Medulla oblongata (tissue), 1 donor: ENCODE measurements at regions not wholly inside any gene's neighbourhood (a gene's known extent, or its start where the extent isn't known, plus 50 kb on each side); places are given as distances from the start of the nearest gene placed in this dataset.

Source experiments
- DNase-seq: peaks from one replicate; pipeline ENCODE4 v3.0.0-alpha.2; 2015; ENCODE audit errors: extremely low spot score

DNA sequence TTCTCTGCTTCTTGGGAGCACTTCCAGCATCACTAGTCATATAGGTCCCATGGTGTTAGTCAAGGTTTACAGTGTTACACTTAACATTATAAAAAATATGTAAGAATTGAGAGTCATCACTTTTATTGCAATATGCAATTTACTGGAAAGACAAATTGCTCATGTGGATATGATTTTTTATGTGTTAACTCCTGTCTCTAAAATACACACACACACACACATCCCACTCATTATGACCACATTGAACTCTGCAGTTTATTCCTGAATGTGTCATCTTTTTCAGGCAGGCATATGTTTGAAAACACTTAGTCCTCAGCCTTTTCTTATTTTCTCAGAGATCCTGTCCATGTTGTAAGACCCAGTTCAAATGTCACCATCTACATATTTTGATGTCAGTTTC, 148.5 kb upstream of the MRPS30 start:
- no peak for DNase-seq

GRCh38 chr5:44659334-44659733, 149.4 kb upstream of the MRPS30 start:
- DNase-seq: no peak

GRCh38 chr5:44652674-44653073, 156.1 kb upstream of the MRPS30 start:
- DNase-seq: no peak

GRCh38 chr5:44646016-44646415, 162.7 kb upstream of the MRPS30 start:
- DNase-seq: no peak

DNA sequence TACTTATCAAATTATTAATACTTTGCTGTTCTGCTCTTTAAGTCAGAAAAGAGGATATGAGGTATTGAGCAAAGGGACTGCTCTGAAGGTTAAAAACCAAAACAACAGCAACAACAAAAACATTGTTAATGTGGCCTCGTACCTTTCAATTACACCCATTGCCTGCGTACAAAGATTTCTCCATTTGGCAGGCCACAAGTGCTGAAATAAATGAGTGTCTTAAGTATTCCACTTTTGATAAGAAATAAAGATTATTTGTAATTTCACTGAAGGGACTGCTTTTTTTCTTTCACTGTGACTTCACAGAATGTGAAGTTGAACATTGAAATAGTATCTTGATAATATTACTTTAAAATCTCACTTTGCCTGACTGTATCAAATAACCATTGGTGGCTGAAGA, 163.2 kb upstream of the MRPS30 start:
- DNase-seq: no peak

GRCh38 chr5:44644628-44645027, 164.1 kb upstream of the MRPS30 start:
- no peak for DNase-seq

DNA sequence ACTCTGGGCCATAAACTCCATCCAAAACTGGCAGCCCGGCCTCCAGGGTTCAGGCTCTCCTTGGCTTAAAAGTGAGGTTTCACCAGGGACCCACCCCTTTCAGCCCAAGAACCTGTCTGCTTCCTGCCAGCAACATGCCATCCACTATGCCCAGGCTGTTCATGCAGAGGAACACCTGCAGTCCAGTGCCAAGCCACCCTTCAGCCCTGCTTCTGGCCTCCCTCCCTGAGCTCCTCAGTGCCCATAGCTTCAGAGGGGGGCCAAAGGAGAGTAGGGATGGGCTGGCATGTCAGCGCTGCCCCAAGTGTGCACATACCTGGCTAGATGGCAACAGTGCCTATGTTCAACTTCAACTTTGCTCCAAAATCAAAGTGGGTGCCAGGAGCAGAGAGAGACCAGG, 166.9 kb upstream of the MRPS30 start:
- DNase-seq: no peak

GRCh38 chr5:44640945-44641456, 167.7 kb upstream of the MRPS30 start:
- DNase-seq: no peak

DNA sequence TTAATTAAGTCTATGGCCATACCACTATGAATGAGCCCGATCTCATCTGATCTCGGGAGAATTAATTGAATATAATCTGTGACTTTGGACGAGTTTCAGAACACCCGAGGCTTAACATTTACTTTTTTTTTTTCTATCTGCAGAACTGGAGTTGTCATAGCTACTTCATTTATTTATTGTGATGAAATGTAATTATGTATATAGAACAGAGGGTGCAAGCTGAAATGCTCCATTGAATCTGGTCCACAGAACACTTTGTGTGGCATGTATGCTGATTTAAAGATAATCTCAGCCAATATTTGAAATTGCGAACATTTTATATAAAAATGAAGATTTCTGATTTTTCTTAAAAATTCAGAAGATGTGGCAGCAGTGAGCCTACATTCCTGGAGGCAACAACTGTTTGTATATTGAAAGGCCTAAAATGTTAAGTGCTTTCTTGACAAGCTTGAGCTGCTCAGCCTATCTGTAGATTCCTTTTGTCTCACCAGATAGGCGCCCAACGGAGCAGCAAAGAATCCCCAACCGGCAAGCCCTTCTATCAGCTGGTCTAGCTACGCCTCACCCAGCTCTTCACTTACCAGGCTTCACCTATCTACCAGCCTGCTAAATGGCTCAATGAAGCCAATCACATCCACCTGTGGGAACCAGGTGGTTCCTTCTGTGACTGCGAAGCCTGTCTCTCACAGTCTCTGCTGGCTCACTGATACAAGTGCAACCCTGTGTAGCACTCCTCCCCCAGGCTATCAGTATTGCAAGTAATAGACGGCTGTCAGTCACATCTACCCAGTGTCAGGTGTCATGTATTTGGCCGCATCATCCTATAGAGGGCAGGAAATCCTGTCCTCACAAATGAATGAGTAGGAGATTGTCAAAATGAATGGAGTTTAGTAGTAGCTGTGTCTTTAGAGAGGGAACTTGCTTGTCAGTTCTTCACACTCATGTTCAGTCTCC, 170.6 kb upstream of the MRPS30 start:
- no peak for DNase-seq

GRCh38 chr5:44632344-44632743, 176.4 kb upstream of the MRPS30 start:
- no peak for DNase-seq

DNA sequence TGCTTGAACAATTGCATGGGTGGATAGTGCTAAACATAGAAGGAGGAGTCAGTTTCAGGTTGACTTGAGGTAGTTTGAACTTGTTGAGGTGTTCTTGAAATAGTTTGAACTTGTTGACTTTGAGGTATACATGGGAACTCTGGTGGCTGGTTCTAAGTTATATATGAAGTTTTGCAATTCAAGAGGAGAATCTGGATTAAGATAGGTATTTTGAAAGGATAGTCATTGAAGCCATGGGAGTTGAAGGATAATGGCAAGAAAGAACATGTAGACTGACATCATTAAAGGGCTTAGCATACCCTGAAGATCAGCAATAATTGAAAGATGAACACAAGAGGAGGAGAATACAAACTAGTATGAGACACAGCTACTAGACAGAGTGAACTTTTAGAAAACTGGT, 181.9 kb upstream of the MRPS30 start:
- no peak for DNase-seq

- no peak for DNase-seq
Measured at GRCh38 chr5:44622331-44622730, 186.4 kb upstream of the MRPS30 start.

DNA sequence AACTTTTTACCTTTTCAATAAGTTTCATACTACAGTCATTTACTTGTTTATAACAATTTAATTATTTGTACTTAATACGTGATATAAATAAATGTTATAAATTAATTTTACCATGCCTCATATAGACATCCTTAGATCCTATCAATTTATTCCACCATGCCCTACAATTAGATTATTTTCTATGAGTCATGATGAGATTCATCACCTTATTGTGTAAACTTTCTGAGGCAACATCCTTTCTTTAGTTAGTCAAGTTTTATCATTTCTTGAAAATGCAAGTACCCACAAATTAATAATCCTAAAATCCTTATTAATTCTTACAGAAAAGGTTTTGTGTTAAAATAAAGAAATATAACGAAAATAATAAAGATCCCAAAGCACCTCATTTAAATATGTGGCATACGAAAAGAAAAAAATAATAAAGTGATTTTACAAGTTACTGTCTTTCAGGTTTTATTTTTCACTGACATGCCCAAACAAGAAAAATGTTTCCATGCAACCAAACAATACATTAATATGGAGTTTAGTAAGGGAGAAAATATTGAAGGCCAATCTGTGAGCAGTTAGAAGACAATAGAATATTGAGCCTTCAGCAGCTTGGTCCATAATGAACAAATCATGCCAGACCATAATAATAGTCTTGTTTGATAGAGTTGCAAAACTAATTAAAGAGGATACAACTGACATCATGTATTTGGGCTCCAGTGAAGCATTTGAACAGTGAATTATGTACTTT, 188.7 kb upstream of the MRPS30 start:
- no peak for DNase-seq

GRCh38 chr5:44614845-44615244, 193.9 kb upstream of the MRPS30 start:
- DNase-seq: no peak

- DNase-seq: no peak
Measured at GRCh38 chr5:44613936-44614335, 194.8 kb upstream of the MRPS30 start.

DNA sequence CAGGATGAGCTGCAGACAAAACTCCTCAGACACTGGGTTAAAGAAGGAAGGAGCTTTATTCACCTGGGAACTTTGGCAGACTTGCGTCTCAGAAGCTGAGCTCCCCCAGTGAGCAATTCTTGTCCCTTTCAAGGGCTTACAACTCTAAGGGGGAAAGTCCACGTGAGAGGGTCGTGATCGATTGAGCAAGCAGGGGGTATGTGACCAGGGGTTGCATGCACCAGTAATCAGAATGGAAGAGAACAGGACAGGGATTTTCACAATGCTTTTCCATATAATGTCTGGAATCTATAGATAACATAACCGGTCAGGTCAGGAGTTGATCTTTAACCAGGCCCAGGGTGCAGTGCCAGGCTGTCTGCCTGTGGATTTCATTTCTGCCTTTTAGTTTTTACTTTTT, 202.8 kb upstream of the MRPS30 start:
- no peak for DNase-seq

DNA sequence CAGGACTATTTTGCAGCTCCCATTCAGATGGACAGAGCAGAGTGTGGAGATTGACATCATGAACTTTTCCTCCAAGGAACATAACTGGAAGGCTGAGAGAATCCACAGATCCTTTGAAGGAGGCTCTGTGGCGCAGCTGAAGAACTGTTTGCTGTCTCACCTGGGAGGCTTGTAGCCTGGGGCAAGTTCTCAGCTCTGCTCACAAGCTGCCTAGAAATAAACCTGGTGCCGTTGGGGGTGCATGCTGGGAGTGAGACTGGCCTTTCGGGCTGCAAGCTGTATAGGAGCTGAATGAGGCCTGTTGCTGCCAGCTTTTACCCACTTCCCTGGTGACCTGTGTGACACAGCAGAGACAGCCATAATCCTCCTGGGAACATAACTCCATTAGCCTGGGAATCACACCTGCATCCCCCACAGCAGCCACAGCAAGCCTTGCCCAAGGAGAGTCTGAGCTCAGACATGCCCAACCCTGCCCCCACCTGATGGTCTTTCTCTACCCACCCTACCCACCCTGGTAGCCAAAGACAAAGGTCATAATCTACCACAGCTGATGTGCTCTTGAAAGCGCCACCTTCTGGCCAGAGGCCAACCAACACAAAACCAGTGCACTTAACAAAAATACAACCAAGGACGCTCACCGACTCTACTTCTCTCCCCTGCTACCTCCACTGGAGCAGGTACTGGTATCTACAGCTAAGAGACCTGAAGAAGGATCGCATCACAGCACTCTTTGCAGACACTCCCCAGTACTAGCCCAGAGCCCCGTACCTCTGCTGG, 205.1 kb upstream of the MRPS30 start:
- no peak for DNase-seq

GRCh38 chr5:44574678-44575077, 185.5 kb upstream of the FGF10 start:
- no peak for DNase-seq

DNA sequence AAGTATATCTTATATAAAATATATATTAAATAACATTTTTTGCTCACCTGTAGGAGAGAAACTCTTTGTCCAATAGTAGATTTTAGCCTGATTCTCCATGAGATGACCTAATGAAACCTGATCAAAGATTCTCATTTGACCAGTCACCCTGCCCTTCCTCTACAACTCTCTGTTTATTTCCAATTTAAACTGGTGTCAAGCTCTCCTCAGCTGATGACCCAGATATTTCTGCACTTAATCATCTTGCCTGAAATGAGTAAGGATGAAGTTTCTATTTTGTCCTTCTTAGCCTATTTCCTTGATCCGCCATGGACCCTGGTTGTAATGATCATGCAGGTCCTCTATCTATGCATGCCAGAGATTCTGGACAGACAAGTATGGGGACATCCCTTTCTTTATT, 179.3 kb upstream of the FGF10 start:
- DNase-seq: no peak

DNA sequence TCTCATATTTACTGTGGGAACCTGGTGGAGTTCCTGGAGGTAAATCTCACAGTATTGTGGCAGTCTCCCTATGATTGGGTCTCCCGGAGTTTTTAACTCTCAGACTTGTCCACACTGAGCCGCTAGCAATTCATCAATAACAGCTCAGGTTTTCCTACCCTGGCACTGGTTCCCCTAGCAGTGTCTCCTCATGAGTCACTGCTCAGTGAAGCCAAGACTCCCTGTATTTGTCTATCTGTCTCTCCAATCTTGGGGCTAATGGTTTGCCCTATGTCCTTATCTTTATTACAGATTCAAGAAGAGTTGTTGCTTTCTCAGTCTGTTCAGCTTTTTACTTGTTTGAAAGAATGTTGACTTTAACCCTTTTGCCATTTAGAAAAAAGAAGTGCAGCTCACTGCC, 176.7 kb upstream of the FGF10 start:
- DNase-seq: no peak

- no peak for DNase-seq
Measured at GRCh38 chr5:44565360-44565759, 176.1 kb upstream of the FGF10 start.

DNA sequence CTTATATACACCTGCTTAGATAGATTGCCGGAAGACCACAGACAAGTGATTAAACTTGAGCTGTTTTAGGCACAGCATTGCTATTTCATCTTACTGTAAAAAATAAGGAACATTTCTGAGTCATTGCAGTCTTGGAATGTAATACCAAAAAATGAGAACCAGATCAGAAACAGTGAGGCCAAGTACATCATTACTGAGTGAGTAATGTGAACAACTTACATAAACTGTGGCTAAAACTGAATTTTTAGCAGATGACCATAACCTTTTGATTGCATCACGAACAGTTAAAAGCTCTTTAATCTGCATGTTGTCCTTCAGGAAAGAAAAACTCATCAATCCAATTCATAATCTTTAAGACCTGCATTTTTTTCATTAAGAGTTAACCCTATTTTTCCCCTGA, 157.1 kb upstream of the FGF10 start:
- no peak for DNase-seq
